ENCODE measurements at regions not wholly inside any gene's neighbourhood (a gene's known extent, or its start where the extent isn't known, plus 50 kb on each side); places are given as distances from the start of the nearest gene placed in this dataset.
"Not testable (repeated sequence)": the region's sequence is repeated elsewhere in the genome, so short reads cannot be mapped to it uniquely, and the experiment has no call there.

DNA sequence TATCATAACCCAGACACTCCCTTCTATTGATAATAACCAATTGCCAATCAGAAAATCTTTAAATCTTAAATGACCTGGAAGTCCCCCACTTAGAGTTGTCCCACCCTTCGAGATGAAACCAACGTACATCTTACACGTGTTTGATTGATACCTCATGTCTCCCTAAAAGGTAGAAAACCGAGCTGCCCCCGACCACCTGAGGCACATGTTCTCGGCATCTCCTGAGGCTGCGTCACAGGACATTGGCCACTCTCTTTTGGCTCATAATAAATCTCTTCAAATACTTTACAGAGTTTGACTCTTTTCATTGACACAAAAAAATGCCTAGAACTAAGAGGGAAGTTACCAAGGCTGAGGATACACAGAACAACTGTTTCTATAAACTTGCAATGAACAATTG lies 190.0 kb downstream of the RTP5 start:
- Histone ChIP-seq H3K9me3 (ENCODE audit: control insufficient read depth in 1 of 2, low read length in 2 of 2) (no peaks in the 10 kb centered on the region), H3K27me3 (ENCODE audit: insufficient read depth, low read length) (no peaks in the 10 kb centered on the region), H3K27ac (ENCODE audit: low read depth, low read length) (no peak overlapping the region), H3K4me3 (ENCODE audit: low read length in 2 of 2) (no peak overlapping the region), H3K4me1 (ENCODE audit: insufficient read depth, low read length) (no peaks in the 10 kb centered on the region), H3K36me3 (ENCODE audit: insufficient read depth, low read length) (no peaks in the 10 kb centered on the region)
- intact Hi-C loops (cut with micrococcal nuclease), result no loop called here
- H3K4me1 Mint-ChIP-seq, result no peaks in the 10 kb centered on the region
- no peak overlapping the region for H3K27ac Mint-ChIP-seq
- DNase-seq, result no peak
- POLR2A ChIA-PET (ENCODE audit: partially characterized antibody), result no interaction called here
- CTCF ChIA-PET (ENCODE audit: partially characterized antibody), result no interaction called here
- peaks cover 13 to 22% of the 10 kb centered on the region in 2 donors for H3K27me3 Mint-ChIP-seq
- H3K9me3 Mint-ChIP-seq, result peaks cover 0 to 16% (median 5%) of the 10 kb centered on the region in 8 donors
- no peaks in the 10 kb centered on the region for H3K36me3 Mint-ChIP-seq
- no peak overlapping the region for H3K4me3 Mint-ChIP-seq

GRCh38 chr2:242060212-242060835 lies 190.8 kb downstream of the RTP5 start:
- Histone ChIP-seq H3K4me1 (ENCODE audit: insufficient read depth, low read length) (no peaks in the 10 kb centered on the region), H3K36me3 (ENCODE audit: insufficient read depth, low read length) (no peaks in the 10 kb centered on the region), H3K27ac (ENCODE audit: low read depth, low read length) (no peak overlapping the region), H3K4me3 (ENCODE audit: low read length in 2 of 2) (no peak overlapping the region), H3K9me3 (ENCODE audit: control insufficient read depth in 1 of 2, low read length in 2 of 2) (no peaks in the 10 kb centered on the region), H3K27me3 (ENCODE audit: insufficient read depth, low read length) (no peaks in the 10 kb centered on the region)
- Mint-ChIP-seq H3K27ac (no peak overlapping the region), H3K27me3 (peaks cover 13 to 20% of the 10 kb centered on the region in 2 donors), H3K36me3 (no peaks in the 10 kb centered on the region), H3K4me1 (no peaks in the 10 kb centered on the region), H3K9me3 (peaks cover 0 to 16% (median 5%) of the 10 kb centered on the region in 8 donors), H3K4me3 (no peak overlapping the region)
- intact Hi-C loops (cut with micrococcal nuclease), result no loop called here
- POLR2A ChIA-PET (ENCODE audit: partially characterized antibody), result no interaction called here
- DNase-seq, result no peak
- CTCF ChIA-PET (ENCODE audit: partially characterized antibody), result no interaction called here

GRCh38 chr2:242061930-242062329 lies 192.4 kb downstream of the RTP5 start:
- H3K36me3 ChIP-seq (ENCODE audit: insufficient read depth, low read length); intact Hi-C loops (cut with micrococcal nuclease); H3K27ac ChIP-seq (ENCODE audit: low read depth, low read length); DNase-seq; H3K27me3 ChIP-seq (ENCODE audit: insufficient read depth, low read length); H3K4me3 ChIP-seq (ENCODE audit: low read length in 2 of 2); H3K4me1 Mint-ChIP-seq; H3K9me3 ChIP-seq (ENCODE audit: control insufficient read depth in 1 of 2, low read length in 2 of 2); POLR2A ChIA-PET (ENCODE audit: partially characterized antibody); H3K4me1 ChIP-seq (ENCODE audit: insufficient read depth, low read length); CTCF ChIA-PET (ENCODE audit: partially characterized antibody); H3K27ac Mint-ChIP-seq; H3K36me3 Mint-ChIP-seq; H3K4me3 Mint-ChIP-seq: not testable (repeated sequence)
- Mint-ChIP-seq H3K9me3 (peaks cover 0 to 16% (median 5%) of the 10 kb centered on the region in 8 donors), H3K27me3 (peaks cover 13 to 20% of the 10 kb centered on the region in 2 donors)

- intact Hi-C loops (cut with micrococcal nuclease), result no loop called here
- ChIA-PET CTCF (ENCODE audit: partially characterized antibody) (no interaction called here), POLR2A (ENCODE audit: partially characterized antibody) (no interaction called here)
- no peak for DNase-seq
- H3K27ac ChIP-seq (ENCODE audit: low read depth, low read length), result no peak overlapping the region
- no peaks in the 10 kb centered on the region for H3K9me3 ChIP-seq (ENCODE audit: control insufficient read depth in 1 of 2, low read length in 2 of 2)
- Mint-ChIP-seq H3K4me3 (no peak overlapping the region), H3K36me3 (no peaks in the 10 kb centered on the region), H3K27ac (no peak overlapping the region), H3K9me3 (peaks cover 0 to 16% (median 5%) of the 10 kb centered on the region in 8 donors), H3K27me3 (peaks cover 6 to 12% of the 10 kb centered on the region in 2 donors), H3K4me1 (no peaks in the 10 kb centered on the region)
- H3K4me1 ChIP-seq (ENCODE audit: insufficient read depth, low read length), result no peaks in the 10 kb centered on the region
- no peak overlapping the region for H3K4me3 ChIP-seq (ENCODE audit: low read length in 2 of 2)
- H3K36me3 ChIP-seq (ENCODE audit: insufficient read depth, low read length), result no peaks in the 10 kb centered on the region
- no peaks in the 10 kb centered on the region for H3K27me3 ChIP-seq (ENCODE audit: insufficient read depth, low read length)
Observed at GRCh38 chr2:242063436-242063835, 193.9 kb downstream of the RTP5 start.

DNA sequence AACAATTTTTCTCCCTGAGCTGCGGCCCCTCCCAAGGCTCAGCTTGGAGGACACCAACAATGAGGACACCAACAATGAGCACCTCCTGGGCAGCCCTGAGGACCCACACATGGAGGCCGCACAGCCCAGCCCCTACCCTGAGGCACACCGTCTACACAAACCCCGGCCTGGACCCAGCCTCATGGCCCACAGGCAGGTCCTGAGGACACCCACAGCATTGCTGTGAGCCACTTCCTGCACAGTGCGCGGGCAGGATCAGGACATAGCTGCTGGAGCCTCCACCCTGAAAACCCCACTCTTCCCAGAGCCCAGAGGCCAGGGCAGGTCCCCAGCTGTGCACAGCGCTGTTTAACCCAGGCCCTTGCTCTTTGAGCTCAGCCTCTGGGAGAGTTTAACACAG lies 194.3 kb downstream of the RTP5 start:
- Mint-ChIP-seq H3K4me3 (no peak overlapping the region), H3K4me1 (no peaks in the 10 kb centered on the region), H3K9me3 (peaks cover 0 to 16% (median 5%) of the 10 kb centered on the region in 8 donors), H3K27me3 (peaks cover 5 to 12% of the 10 kb centered on the region in 2 donors), H3K27ac (no peak overlapping the region), H3K36me3 (no peaks in the 10 kb centered on the region)
- H3K36me3 ChIP-seq (ENCODE audit: insufficient read depth, low read length), result no peaks in the 10 kb centered on the region
- POLR2A ChIA-PET (ENCODE audit: partially characterized antibody), result no interaction called here
- H3K4me1 ChIP-seq (ENCODE audit: insufficient read depth, low read length), result no peaks in the 10 kb centered on the region
- intact Hi-C loops (cut with micrococcal nuclease), result no loop called here
- CTCF ChIA-PET (ENCODE audit: partially characterized antibody), result no interaction called here
- no peak overlapping the region for H3K4me3 ChIP-seq (ENCODE audit: low read length in 2 of 2)
- no peak for DNase-seq
- no peak overlapping the region for H3K27ac ChIP-seq (ENCODE audit: low read depth, low read length)
- H3K9me3 ChIP-seq (ENCODE audit: control insufficient read depth in 1 of 2, low read length in 2 of 2), result no peaks in the 10 kb centered on the region
- H3K27me3 ChIP-seq (ENCODE audit: insufficient read depth, low read length), result no peaks in the 10 kb centered on the region

DNA sequence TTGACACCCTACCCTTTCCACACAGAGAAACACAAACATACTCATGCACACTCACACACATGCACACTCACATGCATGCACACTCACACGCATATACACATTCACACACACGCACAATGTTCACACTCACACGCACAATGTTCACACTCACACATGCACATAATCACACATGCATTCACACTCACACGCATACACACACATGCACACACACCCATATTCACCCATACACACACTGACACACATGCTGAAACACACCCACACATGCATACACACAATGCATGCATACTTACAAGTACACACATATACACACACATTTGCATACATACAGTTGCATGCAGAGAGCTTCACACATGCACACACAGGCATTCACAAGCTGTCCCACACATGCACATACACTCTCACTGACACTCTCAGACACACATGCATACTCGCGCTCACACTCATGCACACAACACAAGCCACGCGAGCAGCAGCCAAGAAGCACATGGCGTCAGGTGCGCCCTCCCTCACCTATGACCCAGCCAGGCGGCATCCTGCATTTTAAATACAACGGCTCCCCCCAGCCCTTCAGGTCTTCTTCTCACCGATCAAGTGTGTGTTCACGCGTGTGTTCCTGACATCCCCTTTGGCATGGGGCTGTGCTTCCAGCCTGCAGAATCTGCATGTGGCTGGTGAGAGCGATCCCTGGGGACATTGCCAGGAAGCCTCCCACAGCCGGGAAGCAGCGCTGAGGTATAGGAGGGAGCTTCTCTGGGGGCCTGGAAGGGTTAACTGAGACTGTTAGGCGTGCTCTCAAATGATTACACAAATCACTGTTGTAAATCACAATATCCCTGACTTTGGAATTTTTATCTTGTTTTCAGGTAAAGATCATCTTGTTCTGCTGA lies 195.1 kb downstream of the RTP5 start:
- H3K4me1 ChIP-seq (ENCODE audit: insufficient read depth, low read length), result no peaks in the 10 kb centered on the region
- peaks cover 5 to 9% of the 10 kb centered on the region in 2 donors for H3K27me3 Mint-ChIP-seq
- no peak overlapping the region for H3K4me3 Mint-ChIP-seq
- no peaks in the 10 kb centered on the region for H3K9me3 ChIP-seq (ENCODE audit: control insufficient read depth in 1 of 2, low read length in 2 of 2)
- CTCF ChIA-PET (ENCODE audit: partially characterized antibody), result no interaction called here
- H3K4me1 Mint-ChIP-seq, result no peaks in the 10 kb centered on the region
- H3K36me3 Mint-ChIP-seq, result no peaks in the 10 kb centered on the region
- intact Hi-C loops (cut with micrococcal nuclease), result no loop called here
- POLR2A ChIA-PET (ENCODE audit: partially characterized antibody), result no interaction called here
- H3K4me3 ChIP-seq (ENCODE audit: low read length in 2 of 2), result no peak overlapping the region
- H3K36me3 ChIP-seq (ENCODE audit: insufficient read depth, low read length), result no peaks in the 10 kb centered on the region
- DNase-seq, result no peak
- no peak overlapping the region for H3K27ac ChIP-seq (ENCODE audit: low read depth, low read length)
- H3K27me3 ChIP-seq (ENCODE audit: insufficient read depth, low read length), result no peaks in the 10 kb centered on the region
- H3K27ac Mint-ChIP-seq, result peak overlapping the region in 1 of 7 donors; percentile 76
- H3K9me3 Mint-ChIP-seq, result peaks cover 0 to 12% (median 4%) of the 10 kb centered on the region in 8 donors

DNA sequence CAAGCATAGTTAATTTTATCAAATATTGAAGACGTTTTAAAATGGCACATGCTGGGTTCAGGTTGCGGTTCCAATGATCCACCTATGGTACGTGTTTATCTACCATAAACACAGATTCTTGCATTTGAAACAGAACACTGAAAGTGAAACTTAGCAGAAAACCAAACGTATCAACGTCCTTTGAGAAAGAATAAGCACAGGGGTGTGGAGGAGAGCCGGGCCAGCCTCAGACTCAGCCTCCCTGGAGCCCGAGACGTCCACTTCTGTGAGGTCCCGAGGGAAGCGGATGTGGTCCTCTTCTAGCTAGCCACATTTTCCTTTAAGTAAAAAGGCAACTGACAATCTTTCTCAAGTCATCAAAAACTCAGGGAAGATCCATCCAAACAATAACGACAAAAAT lies 195.9 kb downstream of the RTP5 start:
- Mint-ChIP-seq H3K4me3 (no peak overlapping the region), H3K27ac (no peak overlapping the region), H3K36me3 (no peaks in the 10 kb centered on the region), H3K4me1 (no peaks in the 10 kb centered on the region), H3K27me3 (peaks cover 5 to 8% of the 10 kb centered on the region in 2 donors), H3K9me3 (peaks cover 0 to 6% (median 2%) of the 10 kb centered on the region in 8 donors)
- CTCF ChIA-PET (ENCODE audit: partially characterized antibody), result no interaction called here
- Histone ChIP-seq H3K27me3 (ENCODE audit: insufficient read depth, low read length) (no peaks in the 10 kb centered on the region), H3K9me3 (ENCODE audit: control insufficient read depth in 1 of 2, low read length in 2 of 2) (no peaks in the 10 kb centered on the region), H3K27ac (ENCODE audit: low read depth, low read length) (no peak overlapping the region), H3K4me1 (ENCODE audit: insufficient read depth, low read length) (no peaks in the 10 kb centered on the region), H3K4me3 (ENCODE audit: low read length in 2 of 2) (no peak overlapping the region), H3K36me3 (ENCODE audit: insufficient read depth, low read length) (no peaks in the 10 kb centered on the region)
- POLR2A ChIA-PET (ENCODE audit: partially characterized antibody), result no interaction called here
- no peak for DNase-seq
- intact Hi-C loops (cut with micrococcal nuclease), result no loop called here
